ENCODE measurements at regions not wholly inside any gene's neighbourhood (a gene's known extent, or its start where the extent isn't known, plus 50 kb on each side); places are given as distances from the start of the nearest gene placed in this dataset.
"Not testable (repeated sequence)": the region's sequence is repeated elsewhere in the genome, so short reads cannot be mapped to it uniquely, and the experiment has no call there.

GRCh38 chr4:158122501-158122900 lies 50.3 kb downstream of the GASK1B start:
- POLR2A ChIA-PET, result interaction anchor here (2.6 kb wide), 1 partner anchor 11 kb away, joined by 6 read pairs; no protein-coding TSS in a partner anchor
- no peaks in the 10 kb centered on the region for H3K9me3 ChIP-seq (ENCODE audit: low read length)

DNA sequence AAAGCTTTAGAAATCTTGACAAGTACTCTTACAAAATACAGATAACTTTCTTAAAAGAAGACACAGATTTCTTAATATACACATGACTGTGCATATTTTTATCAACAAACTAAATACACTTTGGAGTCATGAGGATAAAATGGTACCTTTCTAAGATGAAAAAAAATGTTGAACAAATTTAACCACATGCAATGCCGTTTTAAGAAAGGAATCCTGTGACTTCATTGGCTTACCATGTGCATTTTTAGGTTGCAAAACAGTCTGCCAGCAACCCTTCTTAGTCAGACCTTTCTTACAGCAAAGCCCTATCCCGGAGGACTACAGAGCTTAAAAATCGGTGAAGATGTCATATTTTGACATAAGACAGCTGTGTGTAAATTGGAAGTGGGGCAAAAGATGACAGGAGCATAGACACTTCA lies 51.7 kb downstream of the GASK1B start:
- TF ChIP-seq, protein P1, sequence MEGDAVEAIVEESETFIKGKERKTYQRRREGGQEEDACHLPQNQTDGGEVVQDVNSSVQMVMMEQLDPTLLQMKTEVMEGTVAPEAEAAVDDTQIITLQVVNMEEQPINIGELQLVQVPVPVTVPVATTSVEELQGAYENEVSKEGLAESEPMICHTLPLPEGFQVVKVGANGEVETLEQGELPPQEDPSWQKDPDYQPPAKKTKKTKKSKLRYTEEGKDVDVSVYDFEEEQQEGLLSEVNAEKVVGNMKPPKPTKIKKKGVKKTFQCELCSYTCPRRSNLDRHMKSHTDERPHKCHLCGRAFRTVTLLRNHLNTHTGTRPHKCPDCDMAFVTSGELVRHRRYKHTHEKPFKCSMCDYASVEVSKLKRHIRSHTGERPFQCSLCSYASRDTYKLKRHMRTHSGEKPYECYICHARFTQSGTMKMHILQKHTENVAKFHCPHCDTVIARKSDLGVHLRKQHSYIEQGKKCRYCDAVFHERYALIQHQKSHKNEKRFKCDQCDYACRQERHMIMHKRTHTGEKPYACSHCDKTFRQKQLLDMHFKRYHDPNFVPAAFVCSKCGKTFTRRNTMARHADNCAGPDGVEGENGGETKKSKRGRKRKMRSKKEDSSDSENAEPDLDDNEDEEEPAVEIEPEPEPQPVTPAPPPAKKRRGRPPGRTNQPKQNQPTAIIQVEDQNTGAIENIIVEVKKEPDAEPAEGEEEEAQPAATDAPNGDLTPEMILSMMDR (conservative IDR thresholded peaks at IDR 0.05; ENCODE audit: low read length), result no peak
- TF ChIP-seq EZH2phosphoT487 (IDR thresholded peaks at IDR 0.05; ENCODE audit: borderline replicate concordance, low read depth, low read length), result no peak

More at GRCh38 chr4:158122501-158122900, 50.3 kb downstream of the GASK1B start:
- H3K9me2 ChIP-seq (ENCODE audit: insufficient read depth, low read length), result no peaks in the 10 kb centered on the region; the same call in 1 of the 2 replicates
- CTCF ChIA-PET (ENCODE audit: unreplicated experiment), result no interaction called here
- H3K4me3 ChIP-seq (ENCODE audit: low read depth, low read length, poor library complexity, severe bottlenecking), result no peak overlapping the region
- no peaks in the 10 kb centered on the region for H3K79me2 ChIP-seq (ENCODE audit: insufficient read depth, low read depth, low read length)
- H3K27ac ChIP-seq (ENCODE audit: low read depth, low read length, poor library complexity, severe bottlenecking), result no peak overlapping the region
- H3K36me3 ChIP-seq (ENCODE audit: insufficient read depth, low read length), result no peaks in the 10 kb centered on the region
- H3K4me2 ChIP-seq (ENCODE audit: low read length), result no peak overlapping the region
- no TSS peak for BruUV-seq (replicated peaks)
- H3K4me1 ChIP-seq (ENCODE audit: insufficient read depth, low read length, poor library complexity, severe bottlenecking), result no peaks in the 10 kb centered on the region
- no peak for TF ChIP-seq EZH2phosphoT487 (IDR thresholded peaks at IDR 0.05; ENCODE audit: borderline replicate concordance, low read depth, low read length)
- TF ChIP-seq, protein P1 (conservative IDR thresholded peaks at IDR 0.05; ENCODE audit: low read length), result no peak
- H2AFZ ChIP-seq (ENCODE audit: low read length), result no peak overlapping the region
- intact Hi-C loops (cut with micrococcal nuclease; ENCODE audit: unreplicated experiment), result no loop called here
- no peak for DNase-seq (ENCODE audit: low spot score)
- H4K20me1 ChIP-seq (ENCODE audit: insufficient read depth, low read length), result no peaks in the 10 kb centered on the region

GRCh38 chr4:158120645-158121151 lies 52.1 kb downstream of the GASK1B start:
- DNase-seq (ENCODE audit: low spot score); H2AFZ ChIP-seq (ENCODE audit: low read length); POLR2A ChIA-PET; H4K20me1 ChIP-seq (ENCODE audit: insufficient read depth, low read length); BruUV-seq (replicated peaks); CTCF ChIA-PET (ENCODE audit: unreplicated experiment); intact Hi-C loops (cut with micrococcal nuclease; ENCODE audit: unreplicated experiment); H3K36me3 ChIP-seq (ENCODE audit: insufficient read depth, low read length); H3K27ac ChIP-seq (ENCODE audit: low read depth, low read length, poor library complexity, severe bottlenecking); H3K9me2 ChIP-seq (ENCODE audit: insufficient read depth, low read length); H3K9me3 ChIP-seq (ENCODE audit: low read length); H3K79me2 ChIP-seq (ENCODE audit: insufficient read depth, low read depth, low read length); H3K4me2 ChIP-seq (ENCODE audit: low read length); H3K4me1 ChIP-seq (ENCODE audit: insufficient read depth, low read length, poor library complexity, severe bottlenecking); H3K4me3 ChIP-seq (ENCODE audit: low read depth, low read length, poor library complexity, severe bottlenecking): not testable (repeated sequence)

More for the DNA sequence above, 51.7 kb downstream of the GASK1B start:
- Histone ChIP-seq H3K27ac (ENCODE audit: low read depth, low read length, poor library complexity, severe bottlenecking) (no peak overlapping the region), H2AFZ (ENCODE audit: low read length) (no peak overlapping the region), H3K4me1 (ENCODE audit: insufficient read depth, low read length, poor library complexity, severe bottlenecking) (no peaks in the 10 kb centered on the region), H3K9me2 (ENCODE audit: insufficient read depth, low read length) (no peaks in the 10 kb centered on the region; the same call in 1 of the 2 replicates), H3K4me3 (ENCODE audit: low read depth, low read length, poor library complexity, severe bottlenecking) (no peak overlapping the region), H3K4me2 (ENCODE audit: low read length) (no peak overlapping the region), H3K79me2 (ENCODE audit: insufficient read depth, low read depth, low read length) (no peaks in the 10 kb centered on the region), H3K9me3 (ENCODE audit: low read length) (no peaks in the 10 kb centered on the region), H4K20me1 (ENCODE audit: insufficient read depth, low read length) (no peaks in the 10 kb centered on the region), H3K36me3 (ENCODE audit: insufficient read depth, low read length) (no peaks in the 10 kb centered on the region)
- POLR2A ChIA-PET, result interaction anchor here (2.6 kb wide), 1 partner anchor 12 kb away, joined by 6 read pairs; no protein-coding TSS in a partner anchor
- no TSS peak for BruUV-seq (replicated peaks)
- intact Hi-C loops (cut with micrococcal nuclease; ENCODE audit: unreplicated experiment), result no loop called here
- CTCF ChIA-PET (ENCODE audit: unreplicated experiment), result no interaction called here
- DNase-seq (ENCODE audit: low spot score), result no peak
